Vagina (tissue), 2 donors: ENCODE measurements at regions not wholly inside any gene's neighbourhood (a gene's known extent, or its start where the extent isn't known, plus 50 kb on each side); places are given as distances from the start of the nearest gene placed in this dataset.

ENCODE experiments used
- POLR2A ChIP-seq, 2 donors: fragments of 450-650 bp; IDR thresholded peaks; one replicate each; pipeline ENCODE4 v1.6.1; 2017; ENCODE audit warnings: antibody characterized with exemption in 2 of 2, mild to moderate bottlenecking in 2 of 2, moderate library complexity in 2 of 2
- TF ChIP-seq, protein P1 (sequence below), 3 experiments: fragments of 450-650 bp in 2 of 3; fragments of 200-600 bp in 1 of 3; sonication (generic) in 1 of 3; IDR thresholded peaks; one replicate each; pipeline ENCODE4 v1.5.1; 2017 to 2019; ENCODE audit warnings: antibody characterized with exemption in 3 of 3, mild to moderate bottlenecking in 2 of 3, moderate library complexity in 2 of 3

DNA sequence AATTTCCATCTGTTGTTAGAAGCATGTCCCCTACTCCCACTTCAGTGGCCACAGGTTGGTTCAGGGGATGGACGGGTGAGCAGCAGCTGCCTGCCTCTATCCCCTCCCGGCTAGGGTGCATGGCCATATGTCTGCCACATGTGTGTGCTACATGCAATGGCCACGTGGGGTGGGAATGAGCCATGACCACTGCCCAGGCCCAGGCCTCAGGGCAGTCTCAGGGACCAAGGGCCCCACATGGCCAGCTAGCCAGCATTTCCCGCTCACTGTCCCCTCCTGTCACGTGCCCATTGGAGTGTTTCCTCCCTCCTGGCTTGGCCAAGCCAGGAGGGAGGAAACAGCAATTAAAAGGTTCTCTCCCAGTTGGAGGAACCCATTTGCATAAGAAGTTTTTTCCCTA is 117.1 kb downstream of the KCNS3 start:
- TF ChIP-seq, protein P1, sequence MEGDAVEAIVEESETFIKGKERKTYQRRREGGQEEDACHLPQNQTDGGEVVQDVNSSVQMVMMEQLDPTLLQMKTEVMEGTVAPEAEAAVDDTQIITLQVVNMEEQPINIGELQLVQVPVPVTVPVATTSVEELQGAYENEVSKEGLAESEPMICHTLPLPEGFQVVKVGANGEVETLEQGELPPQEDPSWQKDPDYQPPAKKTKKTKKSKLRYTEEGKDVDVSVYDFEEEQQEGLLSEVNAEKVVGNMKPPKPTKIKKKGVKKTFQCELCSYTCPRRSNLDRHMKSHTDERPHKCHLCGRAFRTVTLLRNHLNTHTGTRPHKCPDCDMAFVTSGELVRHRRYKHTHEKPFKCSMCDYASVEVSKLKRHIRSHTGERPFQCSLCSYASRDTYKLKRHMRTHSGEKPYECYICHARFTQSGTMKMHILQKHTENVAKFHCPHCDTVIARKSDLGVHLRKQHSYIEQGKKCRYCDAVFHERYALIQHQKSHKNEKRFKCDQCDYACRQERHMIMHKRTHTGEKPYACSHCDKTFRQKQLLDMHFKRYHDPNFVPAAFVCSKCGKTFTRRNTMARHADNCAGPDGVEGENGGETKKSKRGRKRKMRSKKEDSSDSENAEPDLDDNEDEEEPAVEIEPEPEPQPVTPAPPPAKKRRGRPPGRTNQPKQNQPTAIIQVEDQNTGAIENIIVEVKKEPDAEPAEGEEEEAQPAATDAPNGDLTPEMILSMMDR (IDR thresholded peaks at IDR 0.05): no peak
- no peak for TF ChIP-seq POLR2A (IDR thresholded peaks at IDR 0.05)
